SK-N-SH (cell line): ENCODE measurements at regions not wholly inside any gene's neighbourhood (a gene's known extent, or its start where the extent isn't known, plus 50 kb on each side); places are given as distances from the start of the nearest gene placed in this dataset.
A peak's percentile ranks its signal among the peaks of the same experiment; 100 is the strongest.

Experiments used
- CTCF ChIA-PET: fragments of 300-600, 350-600 bp; formaldehyde crosslinking; extraction: SDS; loops from one replicate; lab custom pipeline; 2021; lab: Yijun Ruan, JAX
- POLR2A ChIA-PET: fragments of 350-600 bp; sonication (Branson Sonifier 250); formaldehyde crosslinking; extraction: SDS; loops from one replicate; lab custom pipeline; 2020; ENCODE audit warnings: antibody characterized with exemption, inconsistent platforms; lab: Yijun Ruan, JAX
- DNase-seq: peaks from one replicate; pipeline ENCODE4 v3.0.0; 2012
- H2AFZ ChIP-seq: fragments of 200-600 bp; sonication (generic); 2 replicates; pipeline ENCODE4 v1.8.1; 2016; ENCODE audit warnings: antibody characterized with exemption, mild to moderate bottlenecking, low read depth
- H3F3A ChIP-seq: fragments of 200-600 bp; sonication (generic); replicated peaks from 2 replicates; pipeline ENCODE3; 2016; ENCODE audit warnings: antibody characterized with exemption, mild to moderate bottlenecking; ENCODE audit not compliant: insufficient read depth
- H3K27ac ChIP-seq, 2 experiments: fragments of 200-500 bp in 1 of 2; fragments of 200-600 bp in 1 of 2; sonication (Bioruptor generic) in 1 of 2; sonication (generic), shearing (Covaris generic) in 1 of 2; 2 replicates each; pipeline versions ENCODE4 v1.5.1 to v1.6.1; 2014 to 2016; ENCODE audit warnings: low read depth in 2 of 2, inconsistent platforms in 1 of 2, low read length in 1 of 2, mild to moderate bottlenecking in 1 of 2, mixed read lengths in 1 of 2
- H3K27me3 ChIP-seq: fragments of 200-600 bp; sonication (generic), shearing (Covaris generic); 2 replicates; pipeline ENCODE4 v1.6.1; 2016; ENCODE audit warnings: mixed run types; ENCODE audit not compliant: insufficient read depth
- H3K36me3 ChIP-seq, 2 experiments: fragments of 200-500 bp in 1 of 2; fragments of 200-600 bp in 1 of 2; sonication (Bioruptor generic) in 1 of 2; sonication (generic) in 1 of 2; replicated peaks in 1 of 2; 2 replicates each; pipeline versions ENCODE3 to v1.5.1; 2014 to 2016; ENCODE audit warnings: low read length in 1 of 2, mild to moderate bottlenecking in 1 of 2; ENCODE audit not compliant: insufficient read depth in 2 of 2, control insufficient read depth in 1 of 2
- H3K4me1 ChIP-seq, 2 experiments: fragments of 200-500 bp in 1 of 2; fragments of 200-600 bp in 1 of 2; sonication (Bioruptor generic) in 1 of 2; sonication (generic), shearing (Covaris generic) in 1 of 2; 2 replicates each; pipeline versions ENCODE4 v1.5.1 to v1.6.1; 2014 to 2016; ENCODE audit warnings: low read depth in 1 of 2, low read length in 1 of 2, mixed run types in 1 of 2; ENCODE audit not compliant: insufficient read depth in 2 of 2, control insufficient read depth in 1 of 2
- H3K4me2 ChIP-seq: fragments of 200-600 bp; sonication (generic), shearing (Covaris generic); 2 replicates; pipeline ENCODE4 v1.6.1; 2017; ENCODE audit warnings: mixed run types
- H3K4me3 ChIP-seq, 2 experiments: fragments of 200-500 bp in 1 of 2; fragments of 200-600 bp in 1 of 2; sonication (Bioruptor generic) in 1 of 2; sonication (generic), shearing (Covaris generic) in 1 of 2; 2 replicates each; pipeline versions ENCODE4 v1.5.1 to v1.8.1; 2014 to 2016; ENCODE audit warnings: low read depth in 2 of 2, inconsistent platforms in 1 of 2, low read length in 1 of 2, mild to moderate bottlenecking in 1 of 2, mixed read lengths in 1 of 2, moderate library complexity in 1 of 2
- H3K79me2 ChIP-seq: fragments of 200-600 bp; sonication (generic); 2 replicates; pipeline ENCODE4 v1.8.1; 2017; ENCODE audit warnings: mild to moderate bottlenecking; ENCODE audit not compliant: insufficient read depth
- H3K9ac ChIP-seq: fragments of 200-600 bp; sonication (generic); 2 replicates; pipeline ENCODE4 v1.6.1; 2017; ENCODE audit warnings: mixed run types
- H3K9me2 ChIP-seq: fragments of 200-600 bp; sonication (generic); 2 replicates; pipeline ENCODE4 v1.6.1; 2017; ENCODE audit warnings: mixed run types
- H3K9me3 ChIP-seq: fragments of 200-600 bp; sonication (generic); 2 replicates; pipeline ENCODE4 v1.6.1; 2017; ENCODE audit warnings: mixed run types, mild to moderate bottlenecking, moderate library complexity
- H4K20me1 ChIP-seq: fragments of 200-600 bp; sonication (generic); 2 replicates; pipeline ENCODE4 v1.6.1; 2017; ENCODE audit warnings: mild to moderate bottlenecking, mixed run types; ENCODE audit not compliant: insufficient read depth
- CHD2 ChIP-seq: fragments of 150-350 bp; IDR thresholded peaks from 2 replicates; pipeline ENCODE4 v1.6.1; 2018; ENCODE audit warnings: low read length; ENCODE audit not compliant: partially characterized antibody
- EP300 ChIP-seq, 2 experiments: IDR thresholded peaks; 2 replicates each; pipeline versions ENCODE4 v1.4.0 to v1.6.1; 2012; ENCODE audit warnings: borderline replicate concordance in 1 of 2, low read depth in 1 of 2, low read length in 1 of 2
- EZH2phosphoT487 ChIP-seq: fragments of 200-600 bp; sonication (generic); IDR thresholded peaks from 2 replicates; pipeline ENCODE4 v1.6.1; 2017; ENCODE audit warnings: low read depth, mixed run types, mild to moderate bottlenecking, antibody characterized with exemption, moderate library complexity, borderline replicate concordance
- FOSL2 ChIP-seq: IDR thresholded peaks from 2 replicates; pipeline ENCODE4 v1.4.0; 2012; ENCODE audit warnings: low read depth, mild to moderate bottlenecking, moderate library complexity, borderline replicate concordance
- JUND ChIP-seq: IDR thresholded peaks from 2 replicates; pipeline ENCODE4 v1.4.0; 2012
- NFIC ChIP-seq: IDR thresholded peaks from 2 replicates; pipeline ENCODE4 v1.4.0; 2012; ENCODE audit warnings: borderline replicate concordance
- PBX3 ChIP-seq: IDR thresholded peaks from 2 replicates; pipeline ENCODE4; 2012
- POLR2AphosphoS5 ChIP-seq: IDR thresholded peaks from 2 replicates; pipeline ENCODE4 v1.6.1; 2012; ENCODE audit warnings: low read depth, low read length
- RAD21 ChIP-seq: IDR thresholded peaks from 2 replicates; pipeline ENCODE4 v1.6.1; 2012; ENCODE audit warnings: mild to moderate bottlenecking, low read length
- RFX5 ChIP-seq: IDR thresholded peaks from 2 replicates; pipeline ENCODE4 v1.6.1; 2012; ENCODE audit warnings: mild to moderate bottlenecking, improper control_type of control experiment, low read length
- RXRA ChIP-seq: IDR thresholded peaks from 2 replicates; pipeline ENCODE4 v1.4.0; 2012; ENCODE audit warnings: low read depth, mild to moderate bottlenecking, borderline replicate concordance
- SMC3 ChIP-seq: IDR thresholded peaks from 2 replicates; pipeline ENCODE4 v1.6.1; 2012; ENCODE audit warnings: low read depth, low read length, improper control_type of control experiment
- TAF1 ChIP-seq: IDR thresholded peaks from 2 replicates; pipeline ENCODE4 v1.6.1; 2012; ENCODE audit warnings: low read depth, mild to moderate bottlenecking, low read length, moderate library complexity, borderline replicate concordance
- TCF12 ChIP-seq: IDR thresholded peaks from 2 replicates; pipeline ENCODE4 v1.4.0; 2012
- TEAD4 ChIP-seq: IDR thresholded peaks from 2 replicates; pipeline ENCODE4 v1.4.0; 2012; ENCODE audit warnings: mild to moderate bottlenecking, borderline replicate concordance; ENCODE audit not compliant: insufficient read depth
- WGBS: methylation state at CpG from one replicate; pipeline ENCODE4 v1.1.6; 2017; ENCODE audit warnings: low lambda C conversion rate; 5-methylcytosine and 5-hydroxymethylcytosine counted together
- TF ChIP-seq, protein P1 (sequence below): fragments of 150-350 bp; IDR thresholded peaks from 2 replicates; pipeline ENCODE4 v1.6.1; 2017; ENCODE audit warnings: antibody characterized with exemption, low read length, low read depth, borderline replicate concordance
- TF ChIP-seq, protein P2 (sequence below): IDR thresholded peaks from 2 replicates; pipeline ENCODE4 v1.4.0; 2012; ENCODE audit warnings: low read depth
- TF ChIP-seq, protein P3 (sequence below): fragments of 200-600 bp; sonication (generic); IDR thresholded peaks from 2 replicates; pipeline ENCODE4 v1.6.1; 2017; ENCODE audit warnings: antibody characterized with exemption, mild to moderate bottlenecking, moderate library complexity

DNA sequence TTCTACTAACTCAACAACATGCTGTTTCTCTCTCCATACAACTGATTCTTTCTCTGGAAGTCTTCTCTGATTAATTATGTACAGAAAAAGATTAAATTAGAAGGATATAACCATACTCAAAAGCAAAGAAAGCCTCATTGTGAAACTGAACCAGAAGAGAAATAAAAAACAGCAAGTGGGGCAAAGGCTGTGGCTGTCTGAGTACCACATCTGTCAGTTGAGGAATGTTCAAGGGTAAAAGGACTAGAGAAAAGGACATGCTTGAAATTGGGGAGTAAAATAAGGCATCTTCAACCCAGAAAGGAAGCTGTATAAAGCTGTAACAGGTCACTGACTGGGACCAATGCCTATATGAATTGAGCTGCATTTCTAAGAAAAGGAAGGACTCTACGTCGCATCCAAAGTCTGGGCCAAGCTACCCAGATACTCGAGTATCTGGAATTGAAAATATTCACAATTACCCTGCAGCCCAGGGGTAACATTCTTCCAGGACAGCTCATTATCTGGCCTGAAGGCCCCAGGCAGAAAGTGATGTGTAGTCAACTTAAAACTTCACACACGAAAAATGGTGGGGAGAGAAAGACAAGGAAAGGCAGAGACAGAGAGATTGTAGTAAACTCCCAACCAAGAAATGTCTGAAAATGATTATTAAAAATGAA is 356.0 kb upstream of the GALNT5 start:
- TF ChIP-seq RXRA (no peak), TAF1 (no peak), FOSL2 (peak; percentile 30; the same call in 1 of the 2 replicates)
- TF ChIP-seq, protein P1, sequence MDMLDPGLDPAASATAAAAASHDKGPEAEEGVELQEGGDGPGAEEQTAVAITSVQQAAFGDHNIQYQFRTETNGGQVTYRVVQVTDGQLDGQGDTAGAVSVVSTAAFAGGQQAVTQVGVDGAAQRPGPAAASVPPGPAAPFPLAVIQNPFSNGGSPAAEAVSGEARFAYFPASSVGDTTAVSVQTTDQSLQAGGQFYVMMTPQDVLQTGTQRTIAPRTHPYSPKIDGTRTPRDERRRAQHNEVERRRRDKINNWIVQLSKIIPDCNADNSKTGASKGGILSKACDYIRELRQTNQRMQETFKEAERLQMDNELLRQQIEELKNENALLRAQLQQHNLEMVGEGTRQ: no peak
- TF ChIP-seq, all 33 proteins: peak for 1
- H3K4me1 ChIP-seq: no peaks in the 10 kb centered on the region
- CTCF ChIA-PET: no interaction called here
- no peaks in the 10 kb centered on the region for H3K9me3 ChIP-seq
- no peaks in the 10 kb centered on the region for H3K9me2 ChIP-seq
- no peaks in the 10 kb centered on the region for H3K36me3 ChIP-seq
- H3K9ac ChIP-seq: no peak overlapping the region
- no peak overlapping the region for H3K4me3 ChIP-seq
- whole genome bisulfite sequencing: 20% methylated on average over 4 of the region's 4 CpGs
- no peak overlapping the region for H3K27ac ChIP-seq
- H2AFZ ChIP-seq: no peak overlapping the region
- no peak for DNase-seq
- H3K79me2 ChIP-seq: no peaks in the 10 kb centered on the region
- POLR2A ChIA-PET: no interaction called here
- H4K20me1 ChIP-seq: no peaks in the 10 kb centered on the region
- peaks cover 3% of the 10 kb centered on the region for H3F3A ChIP-seq
- H3K4me2 ChIP-seq: no peak overlapping the region
- H3K27me3 ChIP-seq: no peaks in the 10 kb centered on the region

GRCh38 chr2:156903335-156903734 is 354.2 kb upstream of the GALNT5 start:
- H3K79me2 ChIP-seq: no peaks in the 10 kb centered on the region
- POLR2A ChIA-PET: no interaction called here
- H3K27ac ChIP-seq: peak overlapping the region in 1 of 2 experiments; percentile 64; a peak in 2 of 4 replicates
- H3F3A ChIP-seq: peaks cover 5% of the 10 kb centered on the region
- H3K4me1 ChIP-seq: no peaks in the 10 kb centered on the region
- peak; percentile 73; the same call in 1 of the 2 replicates for TF ChIP-seq RXRA
- TF ChIP-seq EZH2phosphoT487: no peak
- TF ChIP-seq EP300 (IDR thresholded peaks at IDR 0.05; ENCODE audit: borderline replicate concordance in 1 of 2, low read depth in 1 of 2, low read length in 1 of 2): peak; percentile 15 to 81; a peak in 3 of 4 replicates
- no peak for TF ChIP-seq RAD21
- peak; percentile 57; the same call in 1 of the 2 replicates for TF ChIP-seq TEAD4
- peak; percentile 34; the same call in 1 of the 2 replicates for TF ChIP-seq POLR2AphosphoS5
- peak; percentile 79 for TF ChIP-seq JUND
- TF ChIP-seq TCF12: peak; percentile 70
- TF ChIP-seq, protein P2, sequence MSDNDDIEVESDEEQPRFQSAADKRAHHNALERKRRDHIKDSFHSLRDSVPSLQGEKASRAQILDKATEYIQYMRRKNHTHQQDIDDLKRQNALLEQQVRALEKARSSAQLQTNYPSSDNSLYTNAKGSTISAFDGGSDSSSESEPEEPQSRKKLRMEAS: no peak
- TF ChIP-seq NFIC: peak; percentile 55; the same call in 1 of the 2 replicates
- TF ChIP-seq SMC3: no peak
- TF ChIP-seq TAF1: no peak
- no peak for TF ChIP-seq RFX5
- TF ChIP-seq FOSL2: peak; percentile 71
- no peak for TF ChIP-seq CHD2
- peak; percentile 75 for TF ChIP-seq PBX3
- TF ChIP-seq, protein P3, sequence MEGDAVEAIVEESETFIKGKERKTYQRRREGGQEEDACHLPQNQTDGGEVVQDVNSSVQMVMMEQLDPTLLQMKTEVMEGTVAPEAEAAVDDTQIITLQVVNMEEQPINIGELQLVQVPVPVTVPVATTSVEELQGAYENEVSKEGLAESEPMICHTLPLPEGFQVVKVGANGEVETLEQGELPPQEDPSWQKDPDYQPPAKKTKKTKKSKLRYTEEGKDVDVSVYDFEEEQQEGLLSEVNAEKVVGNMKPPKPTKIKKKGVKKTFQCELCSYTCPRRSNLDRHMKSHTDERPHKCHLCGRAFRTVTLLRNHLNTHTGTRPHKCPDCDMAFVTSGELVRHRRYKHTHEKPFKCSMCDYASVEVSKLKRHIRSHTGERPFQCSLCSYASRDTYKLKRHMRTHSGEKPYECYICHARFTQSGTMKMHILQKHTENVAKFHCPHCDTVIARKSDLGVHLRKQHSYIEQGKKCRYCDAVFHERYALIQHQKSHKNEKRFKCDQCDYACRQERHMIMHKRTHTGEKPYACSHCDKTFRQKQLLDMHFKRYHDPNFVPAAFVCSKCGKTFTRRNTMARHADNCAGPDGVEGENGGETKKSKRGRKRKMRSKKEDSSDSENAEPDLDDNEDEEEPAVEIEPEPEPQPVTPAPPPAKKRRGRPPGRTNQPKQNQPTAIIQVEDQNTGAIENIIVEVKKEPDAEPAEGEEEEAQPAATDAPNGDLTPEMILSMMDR: no peak
- H3K9me3 ChIP-seq: no peaks in the 10 kb centered on the region
- H3K27me3 ChIP-seq: no peaks in the 10 kb centered on the region
- no peaks in the 10 kb centered on the region for H3K36me3 ChIP-seq
- no peaks in the 10 kb centered on the region for H3K9me2 ChIP-seq
- H4K20me1 ChIP-seq: no peaks in the 10 kb centered on the region
- H3K9ac ChIP-seq: no peak overlapping the region
- CTCF ChIA-PET: no interaction called here
- DNase-seq: no peak
- H3K4me3 ChIP-seq: no peak overlapping the region
- H2AFZ ChIP-seq: no peak overlapping the region
- H3K4me2 ChIP-seq: no peak overlapping the region
